Activated CD4-positive, alpha-beta T cell treated with anti-CD3 and anti-CD28 coated beads, Interleukin-10, Interleukin-2, amounts not matched to agents 100 ng/mL and 50 ng/mL, durations not matched to agents 16 hours and 8 hours (primary cell): ENCODE measurements at regions not wholly inside any gene's neighbourhood (a gene's known extent, or its start where the extent isn't known, plus 50 kb on each side); places are given as distances from the start of the nearest gene placed in this dataset.
"Not testable (repeated sequence)": the region's sequence is repeated elsewhere in the genome, so short reads cannot be mapped to it uniquely, and the experiment has no call there.

Source experiments
- DNase-seq: peaks from one replicate; pipeline ENCODE4 v3.0.0-alpha.2; 2020

GRCh38 chr1:224028802-224029201 lies 85.1 kb upstream of the FBXO28 start:
- not testable (repeated sequence) for DNase-seq

- DNase-seq, result not testable (repeated sequence)
Observed at GRCh38 chr1:224023122-224023521, 90.8 kb upstream of the FBXO28 start.

- DNase-seq, result not testable (repeated sequence)
Observed at GRCh38 chr1:224022249-224022970, 91.5 kb upstream of the FBXO28 start.

- DNase-seq, result not testable (repeated sequence)
Observed at GRCh38 chr1:224019866-224020265, 94.0 kb upstream of the FBXO28 start.

GRCh38 chr1:224015782-224016181 lies 98.1 kb upstream of the FBXO28 start:
- not testable (repeated sequence) for DNase-seq

- no peak for DNase-seq
Observed at GRCh38 chr1:224014330-224014649, 99.6 kb upstream of the FBXO28 start.

DNA sequence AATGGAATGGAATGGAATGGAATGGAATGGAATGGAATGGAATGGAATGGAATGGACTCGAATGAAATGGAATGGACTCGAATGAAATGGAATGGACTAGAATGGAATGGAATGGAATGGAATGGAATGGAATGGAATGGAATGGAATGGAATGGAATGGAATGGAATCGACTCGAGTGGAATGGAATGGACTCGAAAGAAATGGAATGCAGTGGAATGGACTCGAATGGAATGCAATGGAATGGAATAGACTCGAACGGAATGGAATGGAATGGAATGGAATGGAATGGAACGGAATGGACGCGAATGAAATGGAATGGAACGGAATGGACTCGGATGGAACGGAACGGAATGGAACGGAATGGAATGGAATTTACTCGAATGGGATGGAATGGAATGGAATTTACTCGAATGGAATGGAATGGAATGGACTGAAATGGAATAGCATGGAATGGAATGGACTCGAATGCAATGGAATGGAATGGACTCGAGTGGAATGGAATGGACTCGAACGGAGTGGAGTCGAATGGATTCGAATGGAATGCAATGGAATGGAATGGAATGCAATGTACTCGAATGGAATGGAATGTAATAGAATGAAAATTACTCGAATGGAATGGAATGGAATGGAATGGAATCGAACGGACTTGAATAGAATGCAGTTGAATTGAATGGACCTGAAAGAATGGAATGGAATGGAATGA lies 100.1 kb upstream of the FBXO28 start:
- DNase-seq, result not testable (repeated sequence)

DNA sequence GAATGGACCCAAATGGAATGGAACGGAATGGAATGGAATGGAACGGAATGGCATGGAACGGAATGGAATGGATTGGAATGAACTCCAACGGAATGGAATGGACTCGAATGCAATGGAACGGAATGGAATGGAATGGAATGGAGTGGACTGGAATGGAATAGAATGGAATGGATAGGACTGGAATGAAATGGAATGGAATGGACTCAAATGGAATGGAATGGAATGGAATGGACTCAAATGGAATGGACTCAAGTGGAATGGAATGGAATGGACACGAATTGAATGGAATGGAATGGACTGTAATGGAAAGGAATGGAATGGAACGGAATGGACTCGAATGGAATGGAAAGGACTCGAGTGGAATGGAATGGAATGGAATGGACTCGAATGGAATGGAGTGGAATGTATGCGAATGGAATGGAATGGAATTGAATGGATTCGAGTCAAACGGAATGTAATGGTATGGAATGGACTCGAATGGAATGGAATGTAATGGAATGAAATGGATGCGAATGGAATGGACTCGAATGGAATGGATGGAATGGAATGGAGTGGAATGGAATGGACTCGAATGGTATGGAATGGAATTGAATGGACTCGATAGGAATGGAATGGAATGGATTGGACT lies 101.0 kb upstream of the FBXO28 start:
- DNase-seq, result not testable (repeated sequence)

GRCh38 chr1:224012162-224012561 lies 101.7 kb upstream of the FBXO28 start:
- not testable (repeated sequence) for DNase-seq

DNA sequence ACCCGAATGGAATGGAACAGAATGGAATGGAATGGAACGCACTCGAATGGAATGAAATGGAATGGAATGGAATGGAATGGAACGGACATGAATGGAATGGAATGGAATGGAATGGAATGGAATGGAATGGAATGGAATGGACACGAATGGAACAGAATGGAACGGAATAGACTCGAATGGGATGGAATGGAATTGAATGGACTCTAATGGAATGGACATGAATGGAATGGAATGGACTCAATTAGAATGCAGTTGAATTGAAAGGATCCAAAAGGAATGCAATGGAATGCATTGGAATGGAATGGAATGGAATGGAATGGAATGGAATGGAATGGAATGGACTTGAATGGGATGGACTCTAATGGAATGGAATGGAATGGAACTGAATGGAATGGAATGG lies 102.2 kb upstream of the FBXO28 start:
- DNase-seq, result not testable (repeated sequence)

DNA sequence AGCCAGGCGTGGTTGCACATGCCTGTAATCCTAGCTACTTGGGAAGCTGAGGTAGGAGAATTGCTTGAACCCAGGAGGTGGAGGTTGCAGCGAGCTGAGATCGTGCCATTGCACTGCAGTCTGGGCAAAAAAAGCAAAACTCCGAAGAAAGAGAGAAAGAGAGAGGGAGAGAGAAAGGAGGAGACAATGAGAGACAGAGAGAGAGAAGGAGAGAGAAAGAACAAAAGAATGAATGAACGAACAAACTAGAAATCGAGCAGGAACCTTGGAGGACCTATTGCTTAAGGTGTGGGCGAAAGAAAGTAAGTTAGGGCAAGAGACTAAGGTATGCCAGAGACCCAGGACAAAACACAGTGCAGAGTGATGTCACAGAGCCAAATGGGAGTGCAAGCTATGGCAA lies 102.8 kb upstream of the FBXO28 start:
- DNase-seq, result not testable (repeated sequence)

DNA sequence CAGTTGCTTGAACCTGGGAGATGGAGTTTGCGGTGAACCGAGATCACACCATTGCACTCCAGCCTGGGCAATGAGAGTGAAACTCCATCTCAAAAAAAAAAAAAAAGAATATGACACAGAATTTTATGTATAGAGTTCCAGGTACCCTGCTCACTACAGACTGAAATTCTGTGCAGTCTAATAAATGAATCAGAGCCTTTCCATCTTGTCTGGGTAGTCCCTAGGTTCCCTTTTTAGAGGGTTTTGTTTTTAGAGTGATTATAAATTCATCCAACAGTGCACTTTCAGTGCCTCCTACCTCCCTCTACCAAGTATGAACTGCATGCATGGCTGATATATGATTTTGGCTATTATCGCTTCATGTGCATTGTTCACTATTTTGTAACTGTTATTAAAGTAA lies 107.9 kb upstream of the FBXO28 start:
- not testable (repeated sequence) for DNase-seq

DNA sequence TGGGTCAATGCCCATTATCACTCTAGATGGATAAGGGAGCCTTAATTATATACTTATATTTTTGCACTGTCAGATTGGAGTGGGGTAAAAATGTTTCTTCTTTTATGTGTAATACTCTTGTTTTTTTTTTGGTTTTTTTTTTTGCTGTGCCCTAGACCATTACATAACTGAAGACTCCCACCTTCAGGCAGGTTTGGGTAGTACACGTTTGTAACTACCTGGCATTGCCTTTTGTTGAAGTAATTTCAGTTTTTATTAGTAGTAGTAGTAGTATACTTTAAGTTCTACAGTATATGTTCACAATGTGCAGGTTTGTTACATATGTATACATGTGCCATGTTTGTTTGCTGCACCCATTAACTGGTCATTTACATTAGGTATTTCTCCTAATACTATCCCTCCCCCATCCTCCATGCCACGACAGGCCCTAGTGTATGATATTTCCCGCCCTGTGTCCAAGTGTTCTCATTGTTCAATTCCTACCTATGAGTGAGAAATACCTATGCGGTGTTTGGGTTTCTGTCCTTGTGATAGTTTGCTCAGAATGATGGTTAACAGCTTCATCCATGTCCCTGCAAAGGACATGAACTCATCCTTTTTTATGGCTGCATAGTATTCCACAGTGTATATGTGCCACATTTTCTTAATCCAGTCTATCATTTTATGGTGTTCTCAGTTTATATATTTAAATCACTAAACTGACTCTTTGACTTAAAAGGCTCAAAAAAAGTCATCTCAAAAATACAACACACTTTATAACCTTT lies 109.2 kb upstream of the FBXO28 start:
- peak; percentile 34 for DNase-seq

DNA sequence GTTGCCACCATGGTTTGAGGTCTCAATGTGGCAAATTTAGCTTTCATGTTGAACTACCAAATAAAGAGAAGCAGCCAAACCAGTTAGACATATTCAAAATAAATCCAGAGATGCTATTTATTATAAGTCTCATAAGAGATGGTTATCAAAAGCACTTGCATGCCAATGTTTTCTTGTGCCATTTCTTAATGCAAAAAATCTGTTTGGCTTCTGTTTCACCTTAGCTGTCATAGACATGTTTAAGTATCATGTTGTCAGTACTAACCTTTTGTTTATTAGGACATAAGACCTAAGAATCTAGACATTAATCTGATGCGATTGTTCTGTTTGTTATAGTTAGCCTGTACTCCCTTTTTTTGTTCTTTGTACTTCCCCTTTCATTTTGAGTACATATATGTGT lies 110.0 kb upstream of the FBXO28 start:
- DNase-seq, result not testable (repeated sequence)

DNA sequence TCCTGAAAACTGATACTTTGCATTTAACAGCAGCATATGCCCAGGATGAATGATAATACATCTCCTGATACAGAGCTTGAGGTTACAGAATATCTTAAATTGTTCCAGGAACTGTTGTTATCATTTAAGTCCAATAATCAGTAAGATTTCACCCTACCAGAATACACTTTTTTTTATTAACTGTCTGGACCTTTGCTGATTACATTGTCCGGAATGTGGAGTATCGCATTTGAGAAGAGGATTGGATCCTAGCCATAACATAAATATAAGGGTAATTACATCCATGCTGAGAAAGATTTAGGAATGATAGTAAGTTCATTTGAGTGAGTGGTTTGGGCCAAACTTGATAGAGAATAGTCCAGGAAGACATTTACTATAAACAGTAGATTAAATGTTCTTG lies 112.2 kb upstream of the FBXO28 start:
- DNase-seq, result not testable (repeated sequence)

- not testable (repeated sequence) for DNase-seq
Observed at GRCh38 chr1:223999761-224000160, 114.2 kb upstream of the FBXO28 start.

GRCh38 chr1:223998676-223999455 lies 115.0 kb upstream of the FBXO28 start:
- DNase-seq, result not testable (repeated sequence)

- not testable (repeated sequence) for DNase-seq
Observed at GRCh38 chr1:223996376-223996775, 117.5 kb upstream of the FBXO28 start.

GRCh38 chr1:223992456-223993246 lies 121.3 kb upstream of the FBXO28 start:
- peak; percentile 100 for DNase-seq

- not testable (repeated sequence) for DNase-seq
Observed at GRCh38 chr1:223991297-223991857, 122.5 kb upstream of the FBXO28 start.

DNA sequence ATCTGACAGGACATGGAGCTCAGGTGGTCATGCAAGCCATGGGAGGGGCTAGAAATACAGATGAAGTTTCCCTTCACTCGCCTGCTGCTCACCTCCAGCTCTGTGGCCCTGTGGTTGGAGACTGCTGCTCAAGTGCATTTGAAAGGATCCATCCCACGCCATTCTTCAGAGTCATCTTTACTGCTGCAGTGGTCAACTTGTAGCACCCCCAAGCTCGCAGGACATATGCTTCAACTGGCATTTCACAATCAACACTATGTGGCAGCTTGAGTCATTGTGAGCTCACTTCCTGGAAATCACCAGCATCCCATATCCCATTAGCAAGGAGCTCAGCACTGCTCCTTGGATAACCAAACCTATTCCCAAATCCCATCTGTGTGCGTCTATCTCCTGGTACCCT lies 116.2 kb upstream of the TP53BP2 start:
- DNase-seq, result not testable (repeated sequence)
